K562 (cell line): ENCODE measurements at regions not wholly inside any gene's neighbourhood (a gene's known extent, or its start where the extent isn't known, plus 50 kb on each side); places are given as distances from the start of the nearest gene placed in this dataset.

Experiments used
- CBX8 ChIP-seq: fragments of 200-600 bp; sonication (generic); IDR thresholded peaks from 2 replicates; pipeline ENCODE4 v1.6.1; 2012; ENCODE audit warnings: borderline replicate concordance, mixed run types, low read depth, mild to moderate bottlenecking, moderate library complexity, mixed read lengths, low read length, control low read depth, inconsistent platforms; ENCODE audit not compliant: poor library complexity, severe bottlenecking; ENCODE audit errors: extremely low read depth
- COPS2 ChIP-seq: fragments of 450-650 bp; conservative IDR thresholded peaks from 2 replicates; pipeline ENCODE4 v1.6.1; 2016; ENCODE audit warnings: mild to moderate bottlenecking, moderate library complexity
- CREB5 ChIP-seq: fragments of 250-450 bp; sonication (Bioruptor Pico); IDR thresholded peaks from 2 replicates; pipeline ENCODE4 v1.5.0; 2020; ENCODE audit warnings: mild to moderate bottlenecking
- E2F5 ChIP-seq: sonication (generic); formaldehyde crosslinking; IDR thresholded peaks from 2 replicates; pipeline ENCODE4 v1.8.0; 2022; ENCODE audit warnings: mild to moderate bottlenecking, missing genetic modification reagents
- ELF1 ChIP-seq: fragments of 200-800 bp; sonication (Bioruptor generic); IDR thresholded peaks from 2 replicates; pipeline ENCODE4 v1.6.1; 2016; ENCODE audit warnings: missing genetic modification characterization, missing compliant biosample characterization
- GATAD2B ChIP-seq: fragments of 450-650 bp; IDR thresholded peaks from 2 replicates; pipeline ENCODE4 v1.6.1; 2017; ENCODE audit warnings: mild to moderate bottlenecking, borderline replicate concordance
- HDAC2 ChIP-seq: fragments of 450-650 bp; IDR thresholded peaks from 2 replicates; pipeline ENCODE4 v1.6.1; 2016; ENCODE audit warnings: mild to moderate bottlenecking
- HDAC6 ChIP-seq: IDR thresholded peaks from 2 replicates; pipeline ENCODE4 v1.6.1; 2012; ENCODE audit warnings: low read depth, mild to moderate bottlenecking, control low read depth, inconsistent platforms, low read length, moderate library complexity
- HMBOX1 ChIP-seq: sonication (generic); IDR thresholded peaks from 2 replicates; pipeline ENCODE4 v1.6.1; 2016
- HMGXB4 ChIP-seq: sonication (generic); formaldehyde crosslinking; IDR thresholded peaks from 2 replicates; pipeline ENCODE4 v1.8.1; 2023; ENCODE audit warnings: mild to moderate bottlenecking, missing genetic modification reagents
- HNRNPL ChIP-seq: fragments of 200-400 bp; formaldehyde crosslinking; IDR thresholded peaks from 2 replicates; pipeline ENCODE4 v1.6.1; 2017; ENCODE audit warnings: low read depth, mild to moderate bottlenecking, low read length
- MEIS2 ChIP-seq: fragments of 450-650 bp; IDR thresholded peaks from 2 replicates; pipeline ENCODE4 v1.6.1; 2014; ENCODE audit warnings: mild to moderate bottlenecking; ENCODE audit not compliant: partially characterized antibody
- MIER1 ChIP-seq: fragments of 450-650 bp; IDR thresholded peaks from 2 replicates; pipeline ENCODE4 v1.6.1; 2016; ENCODE audit warnings: antibody characterized with exemption, mild to moderate bottlenecking, low read depth
- NR0B1 ChIP-seq: fragments of 450-650 bp; IDR thresholded peaks from one replicate; pipeline ENCODE4 v1.6.1; 2018; ENCODE audit warnings: mild to moderate bottlenecking, moderate library complexity; ENCODE audit not compliant: partially characterized antibody
- NR2C1 ChIP-seq, 2 experiments: fragments of 450-650 bp; IDR thresholded peaks; 2 replicates each; pipeline ENCODE4 v1.6.1; 2017; ENCODE audit warnings: mild to moderate bottlenecking in 2 of 2, antibody characterized with exemption in 1 of 2, inconsistent platforms in 1 of 2, missing compliant biosample characterization in 1 of 2, missing genetic modification characterization in 1 of 2
- SREBF1 ChIP-seq: fragments of 150-350 bp; IDR thresholded peaks from 2 replicates; pipeline ENCODE4 v1.6.1; 2014; ENCODE audit warnings: antibody characterized with exemption, low read depth, low read length, borderline replicate concordance
- TEAD1 ChIP-seq, 2 experiments: fragments of 450-650 bp in 1 of 2; sonication (generic) in 1 of 2; formaldehyde crosslinking; IDR thresholded peaks; 2 replicates each; pipeline versions ENCODE4 v1.4.0 to v1.8.0; 2020 to 2022; ENCODE audit warnings: mild to moderate bottlenecking in 2 of 2, missing genetic modification reagents in 1 of 2
- TFE3 ChIP-seq: fragments of 450-650 bp; formaldehyde crosslinking; IDR thresholded peaks from 2 replicates; pipeline ENCODE4 v1.4.0; 2020; ENCODE audit warnings: mild to moderate bottlenecking, mixed read lengths
- ZNF79 ChIP-seq: fragments of 250-450 bp; sonication (Bioruptor Pico); IDR thresholded peaks from 2 replicates; pipeline ENCODE4 v1.4.0; 2020; ENCODE audit warnings: low read depth, mild to moderate bottlenecking, moderate library complexity

- TF ChIP-seq HMGXB4 (CRISPR knock-in tag): no peak
- TF ChIP-seq HNRNPL: no peak
- TF ChIP-seq MEIS2: peak; percentile 96
- TF ChIP-seq HDAC2: no peak
- TF ChIP-seq TEAD1 (CRISPR knock-in tag; IDR thresholded peaks at IDR 0.05): peak in 1 of 2 experiments; percentile 10; a peak in 1 of 4 replicates
- no peak for TF ChIP-seq NR0B1
- no peak for TF ChIP-seq COPS2
- TF ChIP-seq CBX8: no peak
- TF ChIP-seq GATAD2B: peak; percentile 15
- no peak for TF ChIP-seq CREB5
- peak; percentile 59; the same call in 1 of the 2 replicates for TF ChIP-seq ELF1 (tag)
- TF ChIP-seq HDAC6: no peak
- TF ChIP-seq ZNF79 (CRISPR knock-in tag): no peak
- TF ChIP-seq SREBF1: 0 out of 2 replicates have a peak, but pooled peaks have one; percentile 56
- peak; percentile 35; the same call in 1 of the 2 replicates for TF ChIP-seq HMBOX1
- peak; percentile 24; the same call in 1 of the 2 replicates for TF ChIP-seq TFE3
- TF ChIP-seq E2F5 (CRISPR knock-in tag): no peak
- TF ChIP-seq MIER1: no peak
- TF ChIP-seq NR2C1 (IDR thresholded peaks at IDR 0.05): no peak; the same call in 1 of the 2 replicates
- no peak for TF ChIP-seq NR2C1 (tag; IDR thresholded peaks at IDR 0.05)
These were observed 62.2 kb downstream of the CCDC71L start (continued) for GRCh38 chr7:106598663-106599342.
